ENCODE measurements at regions not wholly inside any gene's neighbourhood (a gene's known extent, or its start where the extent isn't known, plus 50 kb on each side); places are given as distances from the start of the nearest gene placed in this dataset.

DNA sequence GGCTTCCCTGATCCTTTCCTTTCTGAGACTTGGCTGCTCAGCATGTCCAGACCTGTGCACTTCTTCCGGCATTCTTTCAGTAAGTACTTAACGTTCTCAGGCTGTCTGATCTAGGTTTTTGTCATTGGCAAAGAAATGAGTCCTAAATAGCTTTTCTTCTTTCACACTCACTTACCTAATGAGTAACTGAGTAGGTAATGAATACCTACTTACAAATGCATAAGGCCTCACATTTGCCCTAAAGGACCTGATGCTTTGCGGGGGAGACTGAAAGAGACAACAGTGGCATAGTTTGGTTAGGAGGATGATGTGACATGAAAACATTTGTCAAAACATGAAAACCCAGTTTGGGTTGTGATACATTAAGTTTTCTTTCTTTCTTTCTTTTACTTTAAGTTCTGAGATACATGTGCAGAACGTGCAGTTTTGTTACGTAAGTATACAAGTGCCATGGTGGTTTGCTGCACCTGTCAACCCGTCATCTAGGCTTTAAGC lies 516.7 kb upstream of the CFAP20DC start:
- H3K9me3 ChIP-seq = no peaks in the 10 kb centered on the region
- no peak for DNase-seq
- H3K27me3 ChIP-seq = no peaks in the 10 kb centered on the region
- H3K4me3 ChIP-seq = no peak overlapping the region
- H3K36me3 ChIP-seq = no peaks in the 10 kb centered on the region

DNA sequence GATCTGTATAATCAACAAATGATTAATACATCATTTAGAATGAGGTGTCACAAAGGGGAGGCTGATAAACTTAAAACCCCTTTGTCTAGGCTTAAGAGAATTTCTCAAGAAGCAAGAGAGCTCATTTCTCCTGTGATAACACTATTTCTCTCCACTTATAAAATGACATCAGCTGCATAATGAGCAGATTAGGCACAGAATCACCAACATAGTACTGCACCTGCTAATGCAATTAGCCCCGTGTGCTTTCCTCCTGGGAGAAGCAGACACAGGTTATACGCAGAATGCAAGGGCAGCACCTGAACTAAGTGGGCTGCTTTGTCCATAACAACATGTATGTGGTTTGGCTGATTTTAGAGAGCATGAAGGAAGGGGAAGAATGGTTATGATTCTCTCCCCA lies 515.3 kb upstream of the CFAP20DC start:
- H3K4me3 ChIP-seq = no peak overlapping the region
- no peaks in the 10 kb centered on the region for H3K27me3 ChIP-seq
- no peaks in the 10 kb centered on the region for H3K9me3 ChIP-seq
- H3K36me3 ChIP-seq = no peaks in the 10 kb centered on the region
- no peak for DNase-seq

DNA sequence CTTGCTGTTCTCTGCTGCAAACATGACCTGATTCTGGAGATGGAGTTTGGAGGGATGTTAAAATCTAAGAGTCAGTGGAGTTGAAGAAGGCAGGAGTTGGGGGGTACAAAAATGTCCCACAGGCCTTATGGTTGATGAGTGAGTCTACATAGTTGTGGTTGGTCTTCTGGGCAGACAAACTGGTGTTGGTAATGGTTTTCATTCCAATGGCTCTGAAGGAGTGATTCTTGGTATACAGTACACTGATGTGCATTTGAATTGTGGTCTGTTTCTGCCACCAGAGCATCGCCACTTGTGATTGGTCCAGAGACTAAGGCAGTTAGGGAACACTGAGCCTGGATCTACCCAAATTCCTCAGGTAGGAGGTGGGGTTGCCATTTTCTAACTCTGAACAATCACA lies 514.1 kb upstream of the CFAP20DC start:
- Histone ChIP-seq H3K36me3 (no peaks in the 10 kb centered on the region), H3K27me3 (no peaks in the 10 kb centered on the region), H3K4me3 (no peak overlapping the region), H3K9me3 (no peaks in the 10 kb centered on the region)
- no peak for DNase-seq

DNA sequence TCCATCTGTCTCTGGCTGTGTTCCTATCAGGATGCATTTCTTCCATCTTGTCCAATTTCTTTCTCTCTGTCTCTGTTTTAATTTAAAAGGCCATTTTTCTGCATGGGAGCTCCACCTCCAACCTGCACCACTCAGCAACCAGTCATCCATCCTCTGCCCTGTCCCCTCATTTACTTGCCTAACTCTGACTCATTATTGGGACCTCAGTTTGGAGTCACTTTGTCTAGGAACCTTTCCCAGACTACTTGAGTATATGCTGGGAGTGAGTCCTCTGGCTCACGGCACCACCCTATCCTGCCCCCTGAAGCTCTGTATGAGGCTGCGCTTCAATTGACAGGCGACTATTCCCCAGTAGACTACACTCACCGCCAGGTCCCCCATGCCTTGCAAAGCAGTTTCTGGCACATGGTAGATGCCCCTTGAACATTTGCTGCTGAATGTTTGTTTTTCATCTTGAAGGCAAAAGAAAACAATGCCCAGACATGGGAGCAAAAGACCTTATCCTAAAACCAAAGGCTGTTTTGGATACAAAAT lies 513.3 kb upstream of the CFAP20DC start:
- no peaks in the 10 kb centered on the region for H3K36me3 ChIP-seq
- DNase-seq = peak; percentile 38
- no peaks in the 10 kb centered on the region for H3K9me3 ChIP-seq
- H3K27me3 ChIP-seq = no peaks in the 10 kb centered on the region
- H3K4me3 ChIP-seq = no peak overlapping the region

DNA sequence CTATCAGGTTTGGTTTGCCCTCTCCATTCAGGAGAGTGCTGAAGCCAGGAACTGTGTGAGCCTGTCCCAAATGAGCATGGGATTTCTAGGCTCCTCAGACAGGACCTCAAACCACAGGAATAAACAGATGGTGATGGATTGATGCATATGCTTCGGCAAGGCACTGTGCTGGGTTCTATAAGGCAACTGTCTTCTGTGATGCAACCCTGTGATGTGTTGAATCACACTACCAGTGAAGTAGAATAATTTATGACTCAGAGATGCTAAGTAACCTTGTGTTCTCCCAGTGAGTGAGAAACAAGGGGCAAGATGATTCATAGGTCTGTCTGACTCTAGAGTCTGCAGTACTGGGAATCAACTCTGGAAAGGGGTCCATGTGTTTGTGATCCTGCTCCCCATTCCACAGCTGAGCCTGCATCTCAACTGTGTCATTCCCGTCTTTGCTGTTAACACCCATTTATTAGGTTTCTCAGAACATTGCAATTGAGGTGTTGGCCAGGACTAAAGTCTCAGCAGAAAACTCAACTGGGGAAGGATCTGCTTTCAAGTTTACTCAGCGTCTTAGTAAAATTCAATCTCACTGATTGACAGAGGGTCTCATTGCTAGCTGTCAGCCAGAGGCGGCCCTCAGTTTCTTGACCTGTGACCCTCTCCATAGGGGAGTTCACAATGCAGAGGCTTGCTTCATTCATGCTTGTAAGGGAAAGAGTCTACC lies 510.1 kb upstream of the CFAP20DC start:
- peak; percentile 64 for DNase-seq

DNA sequence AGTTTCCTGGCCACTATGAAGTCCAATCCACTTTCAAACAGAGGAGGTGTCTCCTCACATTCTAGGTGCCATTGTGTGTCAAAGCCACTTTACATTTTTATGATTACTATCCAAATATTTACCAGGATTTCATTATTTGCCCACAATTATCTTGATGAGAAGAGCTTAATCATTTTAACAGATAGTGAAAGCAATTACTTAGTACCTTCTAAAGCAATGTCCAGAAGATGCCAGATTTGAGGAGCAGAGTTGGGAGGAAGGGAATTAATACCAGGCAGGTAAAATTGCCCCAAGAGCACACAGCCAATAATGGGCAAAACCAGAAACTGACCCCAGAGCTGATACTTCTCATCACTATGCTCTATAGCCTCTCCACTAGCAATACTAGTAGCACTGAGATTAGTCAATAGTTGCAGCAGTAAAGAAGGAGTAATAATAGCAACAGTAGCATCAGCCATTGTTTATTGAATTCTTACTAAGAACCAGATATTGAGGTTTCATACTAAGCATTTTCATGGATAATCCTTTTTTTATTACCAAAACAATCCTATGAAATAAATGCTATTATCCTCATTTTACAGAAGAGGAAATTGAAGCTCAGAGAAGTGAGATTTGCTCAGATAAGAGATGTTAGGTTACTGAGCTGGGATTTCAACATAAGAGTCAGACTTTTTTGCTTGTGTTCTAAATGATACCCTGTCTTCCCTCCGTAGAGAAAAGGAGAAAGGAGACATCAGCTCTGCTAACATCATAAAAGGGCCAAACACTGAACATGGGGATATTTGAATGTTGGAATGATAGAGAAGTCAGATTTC lies 509.3 kb upstream of the CFAP20DC start:
- H3K27me3 ChIP-seq = no peaks in the 10 kb centered on the region
- no peak overlapping the region for H3K4me3 ChIP-seq
- no peaks in the 10 kb centered on the region for H3K36me3 ChIP-seq
- DNase-seq = no peak
- no peaks in the 10 kb centered on the region for H3K9me3 ChIP-seq

More for the DNA sequence above, 510.1 kb upstream of the CFAP20DC start:
- H3K27me3 ChIP-seq = no peaks in the 10 kb centered on the region
- no peaks in the 10 kb centered on the region for H3K36me3 ChIP-seq
- no peaks in the 10 kb centered on the region for H3K9me3 ChIP-seq
- no peak overlapping the region for H3K4me3 ChIP-seq

DNA sequence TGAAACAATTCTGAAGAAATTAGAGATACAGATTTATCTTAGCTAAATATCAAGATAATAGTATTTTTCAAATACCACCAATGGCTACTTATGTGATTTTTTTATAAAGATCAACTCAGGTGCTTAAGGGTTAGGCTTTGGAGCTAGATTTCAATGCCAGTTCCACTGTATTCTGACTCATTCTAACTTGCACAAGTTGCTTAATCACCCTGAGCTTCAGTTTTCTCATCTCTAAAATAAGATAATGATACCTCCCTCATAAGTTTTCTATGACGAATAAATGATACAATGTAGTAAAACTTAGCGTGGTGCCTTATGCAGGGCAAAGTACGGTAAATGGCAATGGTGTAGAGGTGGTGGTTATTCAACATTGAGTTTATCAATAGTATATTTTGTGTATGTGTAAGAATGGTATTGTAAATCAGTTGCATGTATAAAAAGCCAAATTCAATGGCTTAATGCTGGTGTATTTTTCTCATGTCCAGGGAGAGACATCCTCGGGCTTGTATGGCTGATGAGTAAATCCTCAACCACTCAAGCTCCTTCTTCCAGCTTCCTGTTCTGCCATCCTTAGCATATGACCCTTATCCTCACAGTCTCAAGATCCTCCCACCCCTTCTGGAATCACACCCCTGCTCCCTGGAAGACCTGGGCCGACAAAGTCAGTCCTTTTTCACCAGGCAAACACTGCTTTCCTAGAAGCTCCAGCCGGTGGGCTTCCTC lies 505.9 kb upstream of the CFAP20DC start:
- DNase-seq = no peak
- Histone ChIP-seq H3K9me3 (no peaks in the 10 kb centered on the region), H3K4me3 (no peak overlapping the region), H3K36me3 (no peaks in the 10 kb centered on the region), H3K27me3 (no peaks in the 10 kb centered on the region)

DNA sequence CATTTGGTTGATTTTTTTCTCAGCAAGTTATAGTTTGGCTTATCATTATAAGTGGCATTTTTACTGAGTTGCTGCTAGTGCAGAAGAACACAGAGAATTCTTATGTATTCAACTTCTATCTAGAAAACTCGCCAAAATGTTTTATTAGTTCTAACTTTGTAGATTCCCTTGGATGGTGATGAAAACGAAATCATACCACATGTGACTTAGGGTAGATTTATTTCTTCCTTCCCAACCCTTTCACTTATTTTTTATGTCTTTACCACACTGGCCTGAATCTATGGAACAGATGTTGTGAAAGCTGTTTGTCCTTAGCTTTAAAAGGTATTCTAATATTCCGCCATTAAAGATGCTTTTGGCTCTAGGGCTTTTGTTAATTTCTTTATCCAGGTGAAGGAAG lies 503.3 kb upstream of the CFAP20DC start:
- Histone ChIP-seq H3K36me3 (no peaks in the 10 kb centered on the region), H3K27me3 (no peaks in the 10 kb centered on the region), H3K9me3 (no peaks in the 10 kb centered on the region), H3K4me3 (no peak overlapping the region)
- no peak for DNase-seq

DNA sequence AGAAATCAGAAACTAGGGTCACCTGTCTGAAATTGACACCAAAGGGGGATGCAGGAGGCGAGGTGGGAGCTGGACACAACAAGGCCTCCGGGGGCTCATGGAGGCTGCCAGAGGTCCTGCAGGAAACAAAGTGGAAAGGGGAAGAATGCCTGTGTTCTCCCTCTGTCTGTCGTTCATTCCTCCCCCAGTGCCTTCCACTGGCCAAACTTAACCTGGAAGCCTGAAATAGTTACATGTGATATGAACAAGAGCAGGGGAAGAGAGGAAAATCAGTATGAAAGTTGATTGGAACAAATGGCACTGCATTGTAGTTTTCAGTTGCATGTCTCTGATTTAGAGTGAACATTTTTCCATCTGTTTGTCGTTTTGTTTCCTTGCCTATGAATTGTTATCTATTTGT lies 502.0 kb upstream of the CFAP20DC start:
- Histone ChIP-seq H3K36me3 (no peaks in the 10 kb centered on the region), H3K9me3 (no peaks in the 10 kb centered on the region), H3K27me3 (no peaks in the 10 kb centered on the region), H3K4me3 (no peak overlapping the region)
- DNase-seq = no peak

DNA sequence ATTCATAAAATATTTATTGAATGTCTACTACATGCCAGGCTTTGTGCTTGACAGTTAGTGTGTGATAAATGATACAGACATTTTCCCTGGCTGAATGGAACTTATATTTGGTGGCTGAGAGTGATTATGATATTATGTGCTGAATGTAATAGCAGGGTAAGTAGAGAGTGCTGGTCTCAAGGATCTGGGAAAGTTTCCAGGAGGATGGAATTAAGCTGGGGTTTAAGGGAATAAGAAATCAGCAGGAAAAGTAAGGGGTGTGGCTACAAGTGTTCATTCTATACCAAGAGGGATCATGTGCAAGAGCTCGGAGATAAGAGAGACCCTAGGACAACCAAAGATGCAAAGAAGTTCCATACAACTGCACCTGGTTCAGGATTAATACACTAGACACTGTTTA lies 500.1 kb upstream of the CFAP20DC start:
- no peak for DNase-seq
- Histone ChIP-seq H3K27me3 (no peaks in the 10 kb centered on the region), H3K9me3 (no peaks in the 10 kb centered on the region), H3K4me3 (no peak overlapping the region), H3K36me3 (no peaks in the 10 kb centered on the region)

DNA sequence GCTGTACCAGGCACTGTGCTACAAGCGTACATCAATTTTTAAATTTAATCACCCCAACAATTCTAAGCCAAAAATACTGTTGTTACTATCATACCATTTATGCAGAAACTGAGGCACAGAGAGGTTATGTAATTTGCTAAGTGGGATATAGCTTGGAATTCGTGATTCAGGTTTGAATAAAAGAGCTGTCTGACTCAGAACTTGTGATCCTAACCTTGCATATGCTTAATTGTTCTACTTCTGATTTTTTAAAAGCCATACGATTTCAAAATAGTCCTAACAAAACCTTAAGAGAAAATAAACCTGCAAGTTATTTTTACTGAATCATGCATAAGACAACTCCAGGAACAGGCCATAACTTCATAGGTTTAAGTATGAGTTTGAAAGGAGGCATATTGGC lies 498.0 kb upstream of the CFAP20DC start:
- no peaks in the 10 kb centered on the region for H3K27me3 ChIP-seq
- no peak overlapping the region for H3K4me3 ChIP-seq
- H3K9me3 ChIP-seq = no peaks in the 10 kb centered on the region
- DNase-seq = no peak
- H3K36me3 ChIP-seq = no peaks in the 10 kb centered on the region

DNA sequence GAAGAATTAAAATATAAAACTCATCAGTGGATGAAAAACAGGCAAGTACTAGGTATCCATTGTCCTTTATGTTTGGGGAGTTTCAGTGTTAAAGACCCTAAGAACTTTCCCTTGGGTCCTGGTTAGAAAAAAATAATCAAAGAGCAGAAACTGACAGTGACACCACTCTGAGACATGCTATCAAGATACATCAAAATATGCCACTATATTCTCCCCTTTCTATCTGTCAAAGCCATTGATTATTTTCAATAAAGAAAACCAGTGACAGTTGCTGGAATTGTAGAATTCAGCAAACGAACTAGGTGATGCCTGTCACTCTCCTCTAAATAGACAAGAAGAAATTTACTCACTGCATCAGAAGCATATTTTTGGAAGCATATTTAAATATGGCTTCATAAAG lies 496.7 kb upstream of the CFAP20DC start:
- Histone ChIP-seq H3K27me3 (no peaks in the 10 kb centered on the region), H3K9me3 (no peaks in the 10 kb centered on the region), H3K4me3 (no peak overlapping the region), H3K36me3 (no peaks in the 10 kb centered on the region)
- no peak for DNase-seq

DNA sequence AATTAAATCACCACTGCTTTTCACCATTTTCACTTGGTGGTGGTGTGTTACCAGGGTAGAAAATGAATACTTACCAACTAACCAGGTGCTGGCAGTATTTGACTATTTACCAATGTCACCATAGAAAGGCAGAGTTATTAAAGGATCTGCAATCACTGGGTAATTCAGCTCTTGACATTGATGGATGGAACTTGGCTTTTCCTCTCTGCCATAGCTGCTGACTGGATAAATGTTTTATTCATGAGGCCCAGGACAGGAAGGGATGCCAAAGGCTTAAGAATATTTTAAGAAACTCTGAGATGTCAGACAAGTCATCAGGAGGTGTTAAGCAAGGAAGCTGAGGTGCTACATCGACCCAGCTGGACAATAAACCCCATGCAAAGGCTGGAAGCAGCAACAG lies 495.5 kb upstream of the CFAP20DC start:
- no peak overlapping the region for H3K4me3 ChIP-seq
- no peaks in the 10 kb centered on the region for H3K36me3 ChIP-seq
- H3K9me3 ChIP-seq = no peaks in the 10 kb centered on the region
- H3K27me3 ChIP-seq = no peaks in the 10 kb centered on the region
- DNase-seq = no peak

DNA sequence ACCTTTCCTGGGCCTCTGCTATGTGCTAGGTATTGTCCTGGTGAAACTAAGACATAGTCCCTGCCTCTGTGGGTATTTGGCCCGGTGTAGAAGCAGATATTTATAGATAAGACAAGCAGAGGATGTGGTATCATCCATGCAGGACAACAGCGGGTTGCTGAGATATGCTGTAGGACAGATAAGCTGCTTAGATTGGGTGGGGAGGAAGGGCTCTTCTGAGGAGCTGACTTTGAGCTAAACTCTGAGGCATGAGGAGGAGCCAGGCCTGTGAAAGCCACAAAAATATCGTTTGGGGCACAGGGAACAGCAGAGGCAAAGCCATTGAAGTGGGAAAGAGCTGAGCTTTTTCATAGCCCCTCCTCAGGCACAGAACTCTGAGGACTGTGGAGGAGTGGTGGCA lies 492.5 kb upstream of the CFAP20DC start:
- no peak overlapping the region for H3K4me3 ChIP-seq
- DNase-seq = no peak
- no peaks in the 10 kb centered on the region for H3K36me3 ChIP-seq
- no peaks in the 10 kb centered on the region for H3K9me3 ChIP-seq
- H3K27me3 ChIP-seq = no peaks in the 10 kb centered on the region

DNA sequence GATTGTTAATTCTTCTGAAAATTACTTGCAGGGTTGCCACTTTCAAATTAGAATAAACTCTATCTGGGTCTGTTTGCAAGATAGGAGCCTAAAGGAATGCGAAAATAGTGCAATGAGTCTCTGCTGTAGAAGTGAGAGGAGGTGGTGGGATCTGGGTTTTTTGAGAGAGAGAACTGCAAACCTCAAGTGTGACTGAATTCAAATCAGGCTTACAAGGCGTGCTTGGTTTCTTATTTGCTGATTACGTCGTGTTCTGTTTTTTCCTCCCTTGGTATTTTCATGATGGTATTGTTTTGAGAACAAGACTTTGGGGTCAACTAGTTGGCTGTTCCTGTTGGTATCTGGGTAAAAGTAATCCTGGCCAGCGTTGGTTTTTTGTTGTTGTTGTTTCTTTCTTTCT lies 490.9 kb upstream of the CFAP20DC start:
- Histone ChIP-seq H3K9me3 (no peaks in the 10 kb centered on the region), H3K4me3 (no peak overlapping the region), H3K27me3 (no peaks in the 10 kb centered on the region), H3K36me3 (no peaks in the 10 kb centered on the region)
- DNase-seq = no peak

DNA sequence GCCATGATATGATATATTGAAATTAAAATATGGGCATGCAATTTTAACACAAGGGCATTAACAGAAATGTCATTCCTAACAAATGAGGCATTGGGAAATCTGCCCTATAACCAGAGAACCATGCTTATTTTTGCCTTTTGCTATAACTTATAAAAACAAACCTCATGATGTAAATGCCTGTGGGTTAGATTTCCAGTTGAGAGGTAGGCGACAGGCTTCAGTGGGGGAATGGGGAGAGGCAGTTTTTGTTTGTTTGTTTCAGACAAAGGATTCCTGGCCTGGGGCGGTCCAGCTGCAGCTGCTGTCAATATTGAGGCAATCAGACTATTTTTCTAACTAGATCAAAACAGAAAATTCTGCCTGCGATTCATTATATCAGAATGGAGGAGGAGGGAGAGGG lies 490.4 kb upstream of the CFAP20DC start:
- Histone ChIP-seq H3K9me3 (no peaks in the 10 kb centered on the region), H3K36me3 (no peaks in the 10 kb centered on the region), H3K4me3 (no peak overlapping the region), H3K27me3 (no peaks in the 10 kb centered on the region)
- peak; percentile 72 for DNase-seq

DNA sequence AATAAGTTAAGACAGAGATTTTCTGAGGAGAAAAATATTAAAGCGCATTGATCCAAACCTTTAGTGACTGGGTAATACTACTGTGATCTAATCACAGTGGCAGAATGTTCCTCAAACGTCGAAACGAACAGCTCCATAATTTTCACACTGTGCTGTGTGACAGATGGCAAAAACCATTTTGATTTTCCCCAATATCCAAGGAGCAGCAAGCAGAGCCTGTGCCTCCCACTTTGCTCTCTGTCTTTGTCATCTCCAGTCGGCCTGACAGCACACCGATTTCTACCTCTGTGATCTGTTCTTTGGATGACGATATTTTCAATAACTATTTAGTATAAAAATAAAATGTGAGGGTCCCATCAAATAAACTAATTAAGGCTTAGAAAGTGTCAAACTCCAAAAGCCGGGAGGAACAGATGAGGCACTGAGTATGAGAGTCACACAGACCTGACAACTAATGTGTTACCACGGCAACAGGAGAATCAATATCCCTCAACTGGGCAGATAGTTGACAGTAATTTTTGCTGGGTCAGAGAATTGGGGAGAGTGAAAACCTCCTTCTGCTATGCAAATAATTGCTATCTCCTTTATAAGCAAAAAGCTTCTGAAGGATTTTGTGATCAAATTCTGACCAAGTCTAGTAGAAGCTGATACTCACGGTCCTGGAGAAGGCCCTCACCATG lies 489.1 kb upstream of the CFAP20DC start:
- Histone ChIP-seq H3K4me3 (no peak overlapping the region), H3K36me3 (no peaks in the 10 kb centered on the region), H3K27me3 (no peaks in the 10 kb centered on the region), H3K9me3 (no peaks in the 10 kb centered on the region)
- DNase-seq = no peak

All from MG63 (cell line).